Astrocyte (in vitro differentiated cells and primary cell): ENCODE measurements at regions not wholly inside any gene's neighbourhood (a gene's known extent, or its start where the extent isn't known, plus 50 kb on each side); places are given as distances from the start of the nearest gene placed in this dataset.

Experiments used
- DNase-seq: peaks from one replicate; pipeline ENCODE4 v3.0.0-alpha.2; 2010; ENCODE audit warnings: low read depth
- FAIRE-seq: peaks from 2 replicates; lab custom pipeline; 2011; peaks lifted over from hg19 to GRCh38; lab: Jason Lieb, UNC
- H2AFZ ChIP-seq: 2 replicates; pipeline ENCODE4 v1.6.0; 2012; ENCODE audit warnings: low read depth, low read length, inconsistent platforms
- H3K27ac ChIP-seq: 2 replicates; pipeline ENCODE4 v1.5.1; 2011; ENCODE audit warnings: low read depth, low read length, inconsistent platforms
- H3K27me3 ChIP-seq: 2 replicates; pipeline ENCODE4 v1.6.0; 2011; ENCODE audit warnings: low read length, inconsistent platforms; ENCODE audit not compliant: insufficient read depth
- H3K36me3 ChIP-seq: 2 replicates; pipeline ENCODE4 v1.5.1; 2011; ENCODE audit warnings: low read length, inconsistent platforms; ENCODE audit not compliant: insufficient read depth
- H3K4me1 ChIP-seq: 2 replicates; pipeline ENCODE4 v1.5.1; 2011; ENCODE audit warnings: low read length, inconsistent platforms; ENCODE audit not compliant: insufficient read depth
- H3K4me2 ChIP-seq: 2 replicates; pipeline ENCODE4 v1.6.0; 2012; ENCODE audit warnings: low read length, inconsistent platforms
- H3K4me3 ChIP-seq: 2 replicates; pipeline ENCODE4 v1.5.1; 2011; ENCODE audit warnings: low read depth, mild to moderate bottlenecking, low read length, inconsistent platforms; ENCODE audit not compliant: insufficient read depth
- H3K79me2 ChIP-seq: 2 replicates; pipeline ENCODE4 v1.6.0; 2012; ENCODE audit warnings: mild to moderate bottlenecking, low read length, inconsistent platforms; ENCODE audit not compliant: insufficient read depth
- H3K9ac ChIP-seq: 2 replicates; pipeline ENCODE4 v1.6.0; 2012; ENCODE audit warnings: mild to moderate bottlenecking, low read length, inconsistent platforms
- H3K9me3 ChIP-seq: 2 replicates; pipeline ENCODE4 v1.5.1; 2012; ENCODE audit warnings: low read depth, mild to moderate bottlenecking, low read length, inconsistent platforms; ENCODE audit not compliant: insufficient read depth
- H4K20me1 ChIP-seq: 2 replicates; pipeline ENCODE4 v1.6.0; 2012; ENCODE audit warnings: low read length, inconsistent platforms; ENCODE audit not compliant: insufficient read depth
- H3K27ac Mint-ChIP-seq: one replicate; pipeline ENCODE4 v1.8.0; 2021; ENCODE audit warnings: mild to moderate bottlenecking, mixed read lengths; ENCODE audit not compliant: unreplicated experiment
- H3K27me3 Mint-ChIP-seq: one replicate; pipeline ENCODE4 v1.8.0; 2021; ENCODE audit warnings: low read depth, mixed read lengths; ENCODE audit not compliant: unreplicated experiment
- H3K36me3 Mint-ChIP-seq: one replicate; pipeline ENCODE4 v1.8.0; 2021; ENCODE audit warnings: low read depth, mixed read lengths; ENCODE audit not compliant: unreplicated experiment
- H3K4me1 Mint-ChIP-seq: one replicate; pipeline ENCODE4 v1.8.0; 2021; ENCODE audit warnings: low read depth, mixed read lengths; ENCODE audit not compliant: unreplicated experiment
- H3K4me3 Mint-ChIP-seq: one replicate; pipeline ENCODE4 v1.8.0; 2021; ENCODE audit warnings: mild to moderate bottlenecking, moderate library complexity, mixed read lengths; ENCODE audit not compliant: unreplicated experiment
- H3K9me3 Mint-ChIP-seq: one replicate; pipeline ENCODE4 v1.8.0; 2021; ENCODE audit warnings: mild to moderate bottlenecking, mixed read lengths; ENCODE audit not compliant: unreplicated experiment
- CTCF ChIP-seq: IDR thresholded peaks from 2 replicates; pipeline ENCODE4 v1.5.1; 2011; ENCODE audit warnings: low read depth, mild to moderate bottlenecking, inconsistent platforms, low read length, moderate library complexity; ENCODE audit not compliant: insufficient read depth
- EZH2 ChIP-seq: IDR thresholded peaks from 2 replicates; pipeline ENCODE4 v1.6.1; 2012; ENCODE audit warnings: mild to moderate bottlenecking, low read length, inconsistent platforms; ENCODE audit not compliant: insufficient read depth

GRCh38 chr6:111970426-111970825 lies 83.5 kb upstream of the CCN6 start:
- H2AFZ ChIP-seq = no peak overlapping the region
- no peak overlapping the region for H3K27ac ChIP-seq
- Mint-ChIP-seq H3K9me3 (no peaks in the 10 kb centered on the region), H3K4me3 (no peak overlapping the region), H3K4me1 (peaks cover 32% of the 10 kb centered on the region), H3K36me3 (no peaks in the 10 kb centered on the region), H3K27me3 (no peaks in the 10 kb centered on the region), H3K27ac (no peak overlapping the region)
- no peak for TF ChIP-seq EZH2
- no peak for TF ChIP-seq CTCF
- no peaks in the 10 kb centered on the region for H3K27me3 ChIP-seq
- no peak overlapping the region for H3K4me3 ChIP-seq
- no peak for DNase-seq
- H4K20me1 ChIP-seq = no peaks in the 10 kb centered on the region
- H3K4me1 ChIP-seq = peaks cover 23% of the 10 kb centered on the region
- no peaks in the 10 kb centered on the region for H3K36me3 ChIP-seq
- no peaks in the 10 kb centered on the region for H3K9me3 ChIP-seq
- no peak for FAIRE-seq
- H3K79me2 ChIP-seq = no peaks in the 10 kb centered on the region
- H3K4me2 ChIP-seq = no peak overlapping the region
- no peak overlapping the region for H3K9ac ChIP-seq

- Mint-ChIP-seq H3K4me1 (peaks cover 39% of the 10 kb centered on the region), H3K27ac (peak overlapping the region; percentile 77), H3K36me3 (no peaks in the 10 kb centered on the region), H3K4me3 (no peak overlapping the region), H3K9me3 (no peaks in the 10 kb centered on the region), H3K27me3 (no peaks in the 10 kb centered on the region)
- TF ChIP-seq CTCF (no peak), EZH2 (no peak)
- no peak overlapping the region for H3K27ac ChIP-seq
- H3K4me1 ChIP-seq = peaks cover 23% of the 10 kb centered on the region
- H3K79me2 ChIP-seq = no peaks in the 10 kb centered on the region
- no peak overlapping the region for H2AFZ ChIP-seq
- H3K4me3 ChIP-seq = no peak overlapping the region
- no peaks in the 10 kb centered on the region for H3K36me3 ChIP-seq
- no peaks in the 10 kb centered on the region for H4K20me1 ChIP-seq
- DNase-seq (no peak), FAIRE-seq (no peak)
- no peaks in the 10 kb centered on the region for H3K9me3 ChIP-seq
- no peak overlapping the region for H3K9ac ChIP-seq
- H3K4me2 ChIP-seq = no peak overlapping the region
- H3K27me3 ChIP-seq = no peaks in the 10 kb centered on the region
These were observed 82.6 kb upstream of the CCN6 start for GRCh38 chr6:111971181-111971841.

GRCh38 chr6:111971866-111972532 lies 81.9 kb upstream of the CCN6 start:
- Histone ChIP-seq H3K4me1 (peaks cover 23% of the 10 kb centered on the region), H3K36me3 (no peaks in the 10 kb centered on the region), H3K9me3 (no peaks in the 10 kb centered on the region), H2AFZ (no peak overlapping the region), H3K27me3 (no peaks in the 10 kb centered on the region), H3K4me2 (peak overlapping the region; percentile 78), H3K9ac (peak overlapping the region; percentile 85), H3K4me3 (no peak overlapping the region), H4K20me1 (no peaks in the 10 kb centered on the region), H3K79me2 (no peaks in the 10 kb centered on the region), H3K27ac (peak overlapping the region; percentile 99)
- FAIRE-seq (no peak), DNase-seq (peak; percentile 70)
- H3K4me3 Mint-ChIP-seq = peak overlapping the region; percentile 20
- H3K27me3 Mint-ChIP-seq = no peaks in the 10 kb centered on the region
- peak overlapping the region; percentile 77 for H3K27ac Mint-ChIP-seq
- TF ChIP-seq CTCF = no peak
- TF ChIP-seq EZH2 = no peak
- H3K9me3 Mint-ChIP-seq = no peaks in the 10 kb centered on the region
- no peaks in the 10 kb centered on the region for H3K36me3 Mint-ChIP-seq
- H3K4me1 Mint-ChIP-seq = peaks cover 42% of the 10 kb centered on the region
